ENCODE measurements at regions not wholly inside any gene's neighbourhood (a gene's known extent, or its start where the extent isn't known, plus 50 kb on each side); places are given as distances from the start of the nearest gene placed in this dataset.

GRCh38 chrX:39559229-39559628 is 538.5 kb downstream of the BCOR start:
- DNase-seq (ENCODE audit: low spot score), result no peak

- DNase-seq (ENCODE audit: low spot score), result no peak
Measured at GRCh38 chrX:39560271-39560670, 537.5 kb downstream of the BCOR start.

GRCh38 chrX:39563178-39563577 is 534.6 kb downstream of the BCOR start:
- no peak for DNase-seq (ENCODE audit: low spot score)

- no peak for DNase-seq (ENCODE audit: low spot score)
Measured at GRCh38 chrX:39564751-39565150, 533.0 kb downstream of the BCOR start.

GRCh38 chrX:39574178-39574577 is 523.6 kb downstream of the BCOR start:
- no peak for DNase-seq (ENCODE audit: low spot score)

GRCh38 chrX:39576041-39576872 is 521.5 kb downstream of the BCOR start:
- DNase-seq (ENCODE audit: low spot score), result peak; percentile 38

GRCh38 chrX:39577206-39577984 is 520.4 kb downstream of the BCOR start:
- DNase-seq (ENCODE audit: low spot score), result no peak

GRCh38 chrX:39577985-39578869 is 519.5 kb downstream of the BCOR start:
- DNase-seq (ENCODE audit: low spot score), result no peak

GRCh38 chrX:39580043-39580442 is 517.7 kb downstream of the BCOR start:
- no peak for DNase-seq (ENCODE audit: low spot score)

GRCh38 chrX:39581411-39581810 is 516.3 kb downstream of the BCOR start:
- DNase-seq (ENCODE audit: low spot score), result no peak

GRCh38 chrX:39582091-39582490 is 515.7 kb downstream of the BCOR start:
- DNase-seq (ENCODE audit: low spot score), result no peak

- no peak for DNase-seq (ENCODE audit: low spot score)
Measured at GRCh38 chrX:39582976-39583375, 514.8 kb downstream of the BCOR start.

GRCh38 chrX:39585808-39586207 is 511.9 kb downstream of the BCOR start:
- no peak for DNase-seq (ENCODE audit: low spot score)

GRCh38 chrX:39586359-39586758 is 511.4 kb downstream of the BCOR start:
- no peak for DNase-seq (ENCODE audit: low spot score)

GRCh38 chrX:39591099-39591498 is 506.7 kb downstream of the BCOR start:
- DNase-seq (ENCODE audit: low spot score), result no peak

GRCh38 chrX:39592776-39593175 is 505.0 kb downstream of the BCOR start:
- no peak for DNase-seq (ENCODE audit: low spot score)

- DNase-seq (ENCODE audit: low spot score), result no peak
Measured at GRCh38 chrX:39595977-39596376, 501.8 kb downstream of the BCOR start.

- no peak for DNase-seq (ENCODE audit: low spot score)
Measured at GRCh38 chrX:39596437-39596836, 501.3 kb downstream of the BCOR start.

- no peak for DNase-seq (ENCODE audit: low spot score)
Measured at GRCh38 chrX:39599339-39599738, 498.4 kb downstream of the BCOR start.

- DNase-seq (ENCODE audit: low spot score), result no peak
Measured at GRCh38 chrX:39600222-39600621, 497.5 kb downstream of the BCOR start.

- DNase-seq (ENCODE audit: low spot score), result no peak
Measured at GRCh38 chrX:39601231-39602177, 496.3 kb downstream of the BCOR start.
